HL-60 (cell line): ENCODE measurements at regions not wholly inside any gene's neighbourhood (a gene's known extent, or its start where the extent isn't known, plus 50 kb on each side); places are given as distances from the start of the nearest gene placed in this dataset.

Experiments
- GABPA ChIP-seq: IDR thresholded peaks from 2 replicates; pipeline ENCODE4 v1.6.1; 2012; ENCODE audit warnings: low read depth
- POLR2AphosphoS5 ChIP-seq: IDR thresholded peaks from 2 replicates; pipeline ENCODE4 v1.6.1; 2012; ENCODE audit warnings: low read depth
- TF ChIP-seq, protein P1 (sequence below): IDR thresholded peaks from one replicate; pipeline ENCODE4 v1.5.1; 2011; ENCODE audit warnings: low read length, control low read depth, inconsistent platforms; ENCODE audit not compliant: insufficient read depth
- TF ChIP-seq, protein P2 (sequence below): IDR thresholded peaks from 2 replicates; pipeline ENCODE4 v1.6.1; 2012; ENCODE audit warnings: low read depth; ENCODE audit not compliant: insufficient replicate concordance

DNA sequence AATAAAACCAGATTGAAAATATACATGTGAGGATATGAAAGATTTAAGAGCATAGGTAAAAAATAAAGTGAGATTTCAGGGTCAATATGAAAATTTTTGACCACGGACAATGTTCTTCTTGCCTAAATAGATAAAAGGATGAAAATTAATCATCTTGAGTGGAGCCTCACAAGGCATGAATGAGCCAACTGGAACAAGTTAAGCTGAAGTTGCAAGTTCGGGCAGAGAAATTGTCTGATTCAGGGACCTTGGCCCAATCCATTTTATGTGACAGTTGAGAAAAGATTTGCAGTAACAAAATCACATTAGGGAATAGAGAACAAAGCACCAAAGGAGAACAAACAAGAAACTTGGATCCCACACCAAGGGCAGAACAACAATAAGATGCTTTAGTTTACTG lies 305.3 kb downstream of the TMX3 start:
- TF ChIP-seq GABPA, result no peak
- no peak for TF ChIP-seq POLR2AphosphoS5
- TF ChIP-seq, protein P1, sequence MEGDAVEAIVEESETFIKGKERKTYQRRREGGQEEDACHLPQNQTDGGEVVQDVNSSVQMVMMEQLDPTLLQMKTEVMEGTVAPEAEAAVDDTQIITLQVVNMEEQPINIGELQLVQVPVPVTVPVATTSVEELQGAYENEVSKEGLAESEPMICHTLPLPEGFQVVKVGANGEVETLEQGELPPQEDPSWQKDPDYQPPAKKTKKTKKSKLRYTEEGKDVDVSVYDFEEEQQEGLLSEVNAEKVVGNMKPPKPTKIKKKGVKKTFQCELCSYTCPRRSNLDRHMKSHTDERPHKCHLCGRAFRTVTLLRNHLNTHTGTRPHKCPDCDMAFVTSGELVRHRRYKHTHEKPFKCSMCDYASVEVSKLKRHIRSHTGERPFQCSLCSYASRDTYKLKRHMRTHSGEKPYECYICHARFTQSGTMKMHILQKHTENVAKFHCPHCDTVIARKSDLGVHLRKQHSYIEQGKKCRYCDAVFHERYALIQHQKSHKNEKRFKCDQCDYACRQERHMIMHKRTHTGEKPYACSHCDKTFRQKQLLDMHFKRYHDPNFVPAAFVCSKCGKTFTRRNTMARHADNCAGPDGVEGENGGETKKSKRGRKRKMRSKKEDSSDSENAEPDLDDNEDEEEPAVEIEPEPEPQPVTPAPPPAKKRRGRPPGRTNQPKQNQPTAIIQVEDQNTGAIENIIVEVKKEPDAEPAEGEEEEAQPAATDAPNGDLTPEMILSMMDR, result no peak
- TF ChIP-seq, protein P2, sequence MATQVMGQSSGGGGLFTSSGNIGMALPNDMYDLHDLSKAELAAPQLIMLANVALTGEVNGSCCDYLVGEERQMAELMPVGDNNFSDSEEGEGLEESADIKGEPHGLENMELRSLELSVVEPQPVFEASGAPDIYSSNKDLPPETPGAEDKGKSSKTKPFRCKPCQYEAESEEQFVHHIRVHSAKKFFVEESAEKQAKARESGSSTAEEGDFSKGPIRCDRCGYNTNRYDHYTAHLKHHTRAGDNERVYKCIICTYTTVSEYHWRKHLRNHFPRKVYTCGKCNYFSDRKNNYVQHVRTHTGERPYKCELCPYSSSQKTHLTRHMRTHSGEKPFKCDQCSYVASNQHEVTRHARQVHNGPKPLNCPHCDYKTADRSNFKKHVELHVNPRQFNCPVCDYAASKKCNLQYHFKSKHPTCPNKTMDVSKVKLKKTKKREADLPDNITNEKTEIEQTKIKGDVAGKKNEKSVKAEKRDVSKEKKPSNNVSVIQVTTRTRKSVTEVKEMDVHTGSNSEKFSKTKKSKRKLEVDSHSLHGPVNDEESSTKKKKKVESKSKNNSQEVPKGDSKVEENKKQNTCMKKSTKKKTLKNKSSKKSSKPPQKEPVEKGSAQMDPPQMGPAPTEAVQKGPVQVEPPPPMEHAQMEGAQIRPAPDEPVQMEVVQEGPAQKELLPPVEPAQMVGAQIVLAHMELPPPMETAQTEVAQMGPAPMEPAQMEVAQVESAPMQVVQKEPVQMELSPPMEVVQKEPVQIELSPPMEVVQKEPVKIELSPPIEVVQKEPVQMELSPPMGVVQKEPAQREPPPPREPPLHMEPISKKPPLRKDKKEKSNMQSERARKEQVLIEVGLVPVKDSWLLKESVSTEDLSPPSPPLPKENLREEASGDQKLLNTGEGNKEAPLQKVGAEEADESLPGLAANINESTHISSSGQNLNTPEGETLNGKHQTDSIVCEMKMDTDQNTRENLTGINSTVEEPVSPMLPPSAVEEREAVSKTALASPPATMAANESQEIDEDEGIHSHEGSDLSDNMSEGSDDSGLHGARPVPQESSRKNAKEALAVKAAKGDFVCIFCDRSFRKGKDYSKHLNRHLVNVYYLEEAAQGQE, result no peak
